Tibial nerve (tissue), 3 donors: ENCODE measurements at regions not wholly inside any gene's neighbourhood (a gene's known extent, or its start where the extent isn't known, plus 50 kb on each side); places are given as distances from the start of the nearest gene placed in this dataset.

Experiments used
- POLR2A ChIP-seq, 2 donors: fragments of 450-650 bp; IDR thresholded peaks; one replicate each; pipeline ENCODE4 v1.6.1; 2017; ENCODE audit warnings: antibody characterized with exemption in 2 of 2, mild to moderate bottlenecking in 2 of 2, moderate library complexity in 2 of 2
- TF ChIP-seq, protein P1 (sequence below), 5 experiments: fragments of 200-600 bp in 3 of 5; fragments of 450-650 bp in 2 of 5; sonication (generic) in 3 of 5; IDR thresholded peaks; one replicate each; pipeline ENCODE4 v1.5.1; 2016 to 2019; ENCODE audit warnings: antibody characterized with exemption in 5 of 5, mild to moderate bottlenecking in 3 of 5, moderate library complexity in 2 of 5

DNA sequence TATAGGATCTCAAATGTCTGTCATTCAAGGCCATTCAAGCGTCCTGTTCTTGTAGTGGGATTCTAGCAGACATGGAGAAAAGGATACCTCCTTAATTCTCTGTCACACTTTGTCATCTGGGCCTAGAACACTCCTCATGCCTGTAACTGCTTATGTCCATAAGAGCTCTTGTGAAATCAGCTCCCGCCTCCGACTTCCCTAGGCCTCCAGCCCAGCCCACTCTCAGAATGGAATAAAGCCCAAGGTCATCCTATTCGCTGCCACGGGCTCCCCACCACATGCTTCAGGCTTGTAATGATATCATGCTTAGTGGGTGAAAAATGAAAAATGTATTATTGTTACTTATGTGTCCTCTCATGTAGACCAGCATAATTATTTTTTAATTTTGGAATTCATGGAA is 632.5 kb downstream of the ISL1 start:
- TF ChIP-seq, protein P1, sequence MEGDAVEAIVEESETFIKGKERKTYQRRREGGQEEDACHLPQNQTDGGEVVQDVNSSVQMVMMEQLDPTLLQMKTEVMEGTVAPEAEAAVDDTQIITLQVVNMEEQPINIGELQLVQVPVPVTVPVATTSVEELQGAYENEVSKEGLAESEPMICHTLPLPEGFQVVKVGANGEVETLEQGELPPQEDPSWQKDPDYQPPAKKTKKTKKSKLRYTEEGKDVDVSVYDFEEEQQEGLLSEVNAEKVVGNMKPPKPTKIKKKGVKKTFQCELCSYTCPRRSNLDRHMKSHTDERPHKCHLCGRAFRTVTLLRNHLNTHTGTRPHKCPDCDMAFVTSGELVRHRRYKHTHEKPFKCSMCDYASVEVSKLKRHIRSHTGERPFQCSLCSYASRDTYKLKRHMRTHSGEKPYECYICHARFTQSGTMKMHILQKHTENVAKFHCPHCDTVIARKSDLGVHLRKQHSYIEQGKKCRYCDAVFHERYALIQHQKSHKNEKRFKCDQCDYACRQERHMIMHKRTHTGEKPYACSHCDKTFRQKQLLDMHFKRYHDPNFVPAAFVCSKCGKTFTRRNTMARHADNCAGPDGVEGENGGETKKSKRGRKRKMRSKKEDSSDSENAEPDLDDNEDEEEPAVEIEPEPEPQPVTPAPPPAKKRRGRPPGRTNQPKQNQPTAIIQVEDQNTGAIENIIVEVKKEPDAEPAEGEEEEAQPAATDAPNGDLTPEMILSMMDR (IDR thresholded peaks at IDR 0.05) = no peak
- no peak for TF ChIP-seq POLR2A (IDR thresholded peaks at IDR 0.05)
